Bronchial epithelial cell (primary cell): ENCODE measurements at regions not wholly inside any gene's neighbourhood (a gene's known extent, or its start where the extent isn't known, plus 50 kb on each side); places are given as distances from the start of the nearest gene placed in this dataset.
A peak's percentile ranks its signal among the peaks of the same experiment; 100 is the strongest.

ENCODE experiments used
- DNase-seq: peaks from one replicate; pipeline ENCODE4 v3.0.0-alpha.2; 2010; ENCODE audit warnings: low read depth
- FAIRE-seq: peaks from 2 replicates; lab custom pipeline; 2011; peaks lifted over from hg19 to GRCh38; lab: Jason Lieb, UNC
- H3K27me3 ChIP-seq: 2 replicates; pipeline ENCODE4 v1.5.1; 2011; ENCODE audit warnings: low read length; ENCODE audit not compliant: control insufficient read depth, insufficient read depth
- H3K36me3 ChIP-seq: 2 replicates; pipeline ENCODE4 v1.5.1; 2011; ENCODE audit warnings: low read length; ENCODE audit not compliant: control insufficient read depth, insufficient read depth
- H3K4me3 ChIP-seq: 2 replicates; pipeline ENCODE4 v1.5.1; 2011; ENCODE audit warnings: mild to moderate bottlenecking, low read depth, low read length, control low read depth
- TF ChIP-seq, protein P1 (sequence below): IDR thresholded peaks from 2 replicates; pipeline ENCODE4 v1.5.1; 2011; ENCODE audit warnings: mild to moderate bottlenecking, moderate library complexity, low read length, control low read depth, inconsistent platforms; ENCODE audit not compliant: insufficient read depth, severe bottlenecking

DNA sequence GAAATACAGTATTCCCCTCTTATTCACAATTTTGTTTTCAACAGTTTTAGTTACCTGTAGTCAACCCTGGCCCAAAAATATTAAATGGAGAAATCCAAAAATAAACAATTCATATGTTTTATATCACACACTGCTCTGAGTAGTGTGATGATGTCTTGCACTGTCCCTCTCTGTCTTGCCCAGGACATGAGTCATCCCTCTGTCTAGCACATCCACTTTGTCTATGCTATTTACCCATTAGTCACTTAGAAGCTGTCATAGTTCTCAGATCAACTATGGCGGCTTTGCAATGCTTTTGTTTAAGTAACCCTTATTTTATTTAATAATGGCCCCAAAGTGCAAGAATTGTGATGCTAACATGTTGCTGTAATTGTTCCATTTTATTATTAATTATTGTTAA, 380.6 kb upstream of the REG3G start:
- TF ChIP-seq, protein P1, sequence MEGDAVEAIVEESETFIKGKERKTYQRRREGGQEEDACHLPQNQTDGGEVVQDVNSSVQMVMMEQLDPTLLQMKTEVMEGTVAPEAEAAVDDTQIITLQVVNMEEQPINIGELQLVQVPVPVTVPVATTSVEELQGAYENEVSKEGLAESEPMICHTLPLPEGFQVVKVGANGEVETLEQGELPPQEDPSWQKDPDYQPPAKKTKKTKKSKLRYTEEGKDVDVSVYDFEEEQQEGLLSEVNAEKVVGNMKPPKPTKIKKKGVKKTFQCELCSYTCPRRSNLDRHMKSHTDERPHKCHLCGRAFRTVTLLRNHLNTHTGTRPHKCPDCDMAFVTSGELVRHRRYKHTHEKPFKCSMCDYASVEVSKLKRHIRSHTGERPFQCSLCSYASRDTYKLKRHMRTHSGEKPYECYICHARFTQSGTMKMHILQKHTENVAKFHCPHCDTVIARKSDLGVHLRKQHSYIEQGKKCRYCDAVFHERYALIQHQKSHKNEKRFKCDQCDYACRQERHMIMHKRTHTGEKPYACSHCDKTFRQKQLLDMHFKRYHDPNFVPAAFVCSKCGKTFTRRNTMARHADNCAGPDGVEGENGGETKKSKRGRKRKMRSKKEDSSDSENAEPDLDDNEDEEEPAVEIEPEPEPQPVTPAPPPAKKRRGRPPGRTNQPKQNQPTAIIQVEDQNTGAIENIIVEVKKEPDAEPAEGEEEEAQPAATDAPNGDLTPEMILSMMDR: no peak
- Histone ChIP-seq H3K36me3 (no peaks in the 10 kb centered on the region), H3K27me3 (no peaks in the 10 kb centered on the region), H3K4me3 (no peak overlapping the region)
- DNase-seq: peak; percentile 10
- FAIRE-seq: no peak

DNA sequence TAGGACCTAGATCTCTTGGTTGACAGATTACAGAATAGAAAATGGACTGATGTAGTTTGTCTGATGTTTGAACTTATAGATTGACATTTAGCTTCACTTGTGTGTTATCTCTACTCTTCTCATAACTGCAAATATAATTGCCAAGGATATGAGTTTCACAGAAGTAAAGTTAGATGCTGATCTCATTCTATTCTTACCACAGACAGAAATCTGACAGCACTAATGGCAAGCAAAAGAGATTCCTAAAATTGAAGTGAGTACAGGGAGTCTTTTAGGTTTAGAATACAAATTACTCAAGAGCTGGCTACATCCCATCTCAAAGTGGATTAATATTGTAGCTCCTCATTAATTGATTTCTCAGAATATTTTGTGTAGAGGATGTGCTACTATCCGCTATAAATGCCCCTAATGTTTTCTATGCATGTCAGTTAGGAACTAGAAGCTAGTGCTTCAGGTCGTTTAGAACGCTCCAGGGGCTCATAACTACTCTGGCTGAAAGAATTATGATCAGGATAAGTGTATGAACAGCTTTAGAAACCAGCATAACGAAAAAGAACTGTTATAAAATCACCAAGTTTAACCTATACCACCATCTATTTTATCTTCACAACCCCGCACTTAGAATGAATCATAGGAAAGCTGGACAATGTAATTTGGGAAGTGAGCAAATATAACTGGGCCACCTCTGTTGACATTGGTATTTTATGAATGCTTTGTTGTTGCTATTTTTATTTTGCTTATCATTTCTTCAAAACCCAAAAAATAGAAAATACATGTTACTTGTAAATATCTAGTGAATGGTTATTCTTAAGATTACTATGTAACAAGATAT, 378.8 kb upstream of the REG3G start:
- no peak for DNase-seq
- Histone ChIP-seq H3K4me3 (no peak overlapping the region), H3K36me3 (no peaks in the 10 kb centered on the region), H3K27me3 (no peaks in the 10 kb centered on the region)
- no peak for FAIRE-seq
- TF ChIP-seq, protein P1: no peak

DNA sequence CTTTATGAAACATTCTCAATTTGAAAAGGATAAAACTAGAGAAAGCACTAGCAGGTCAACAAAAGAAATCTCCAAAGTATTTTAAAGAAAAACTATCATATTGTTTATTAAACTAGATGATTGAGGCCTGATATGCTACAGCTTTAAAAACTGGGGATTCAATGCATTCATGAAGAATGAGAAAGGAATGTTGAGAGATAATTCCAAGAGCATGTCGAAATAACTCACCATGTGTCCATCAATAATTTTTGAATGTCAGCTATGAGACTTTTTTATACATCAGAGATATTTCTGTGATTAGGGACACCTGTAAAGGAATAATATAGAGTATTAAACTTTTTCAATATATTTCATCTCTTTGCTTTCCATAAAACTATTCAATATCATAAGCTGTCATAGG, 376.9 kb upstream of the REG3G start:
- Histone ChIP-seq H3K4me3 (no peak overlapping the region), H3K36me3 (no peaks in the 10 kb centered on the region), H3K27me3 (no peaks in the 10 kb centered on the region)
- DNase-seq (no peak), FAIRE-seq (no peak)
- TF ChIP-seq, protein P1: no peak

DNA sequence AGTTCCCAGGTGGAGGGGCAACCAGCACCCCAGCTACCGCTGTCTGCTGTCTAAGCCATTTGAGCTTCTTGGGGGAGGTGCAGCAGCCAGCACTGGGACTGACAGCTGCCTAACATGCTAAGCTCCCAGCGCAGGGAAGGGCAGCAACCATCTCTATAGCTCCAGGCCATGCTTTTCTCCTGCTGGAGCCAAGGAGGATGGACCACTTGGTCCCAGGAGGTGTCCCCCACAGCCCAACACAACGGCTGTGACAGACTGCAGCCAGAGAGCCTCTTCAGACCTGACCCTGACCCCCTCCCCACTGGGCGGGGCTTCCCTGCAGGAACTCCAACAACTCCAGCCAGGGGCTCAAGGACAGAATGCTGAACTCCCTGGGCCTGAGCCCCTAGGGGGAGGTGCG, 370.6 kb upstream of the REG3G start:
- TF ChIP-seq, protein P1: no peak
- FAIRE-seq (no peak), DNase-seq (no peak)
- H3K4me3 ChIP-seq: no peak overlapping the region
- H3K27me3 ChIP-seq: no peaks in the 10 kb centered on the region
- no peaks in the 10 kb centered on the region for H3K36me3 ChIP-seq

DNA sequence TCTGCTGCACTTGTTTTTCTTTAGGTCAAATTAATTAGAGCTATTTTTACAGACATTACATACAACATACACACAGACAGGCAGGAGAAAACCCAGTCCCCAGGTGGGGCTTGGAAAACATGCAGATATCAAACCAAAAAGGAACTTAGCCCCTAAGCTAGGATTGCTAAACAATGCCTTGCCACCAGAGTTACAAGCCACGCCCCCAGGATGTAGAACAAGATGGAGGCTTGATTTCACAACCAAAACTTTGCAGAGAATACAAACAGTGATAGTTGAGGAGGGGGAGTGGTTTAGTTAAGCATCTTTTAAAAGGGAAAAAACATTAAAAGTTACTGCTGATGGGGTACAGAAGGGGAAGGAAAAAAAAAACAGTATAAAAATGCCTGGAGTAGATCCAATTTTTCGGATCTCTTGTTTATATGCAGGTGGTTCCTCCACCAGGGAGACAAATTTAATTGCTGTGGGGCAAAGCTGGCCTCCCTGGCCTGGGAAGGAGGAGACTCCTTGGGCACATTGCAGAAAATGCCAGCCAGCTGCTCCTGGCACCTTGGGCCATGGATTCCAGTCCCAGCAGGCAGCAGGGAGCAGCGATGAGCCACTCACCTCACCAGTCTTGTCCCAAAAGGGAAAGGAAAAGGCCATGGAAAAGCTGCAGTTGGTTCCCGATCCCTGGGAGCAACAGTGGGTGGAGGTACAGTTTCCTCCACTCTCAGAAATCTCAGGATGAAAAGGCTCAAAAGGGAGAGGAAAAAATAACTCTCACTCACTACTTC, 348.4 kb upstream of the REG3G start:
- Histone ChIP-seq H3K4me3 (no peak overlapping the region), H3K36me3 (no peaks in the 10 kb centered on the region), H3K27me3 (no peaks in the 10 kb centered on the region)
- FAIRE-seq (no peak), DNase-seq (no peak)
- TF ChIP-seq, protein P1: no peak
